K562 (cell line): ENCODE measurements at regions not wholly inside any gene's neighbourhood (a gene's known extent, or its start where the extent isn't known, plus 50 kb on each side); places are given as distances from the start of the nearest gene placed in this dataset.

Experiments used
- BHLHE40 ChIP-seq: IDR thresholded peaks from 2 replicates; pipeline ENCODE4 v1.6.1; 2011; ENCODE audit warnings: low read length, improper control_type of control experiment
- CTBP1 ChIP-seq: fragments of 450-650 bp; IDR thresholded peaks from 2 replicates; pipeline ENCODE4 v1.6.1; 2016; ENCODE audit warnings: borderline replicate concordance
- CTCF ChIP-seq, 3 experiments: IDR thresholded peaks in 2 of 3; conservative IDR thresholded peaks in 1 of 3; 2 replicates each; pipeline ENCODE4 v1.5.1; 2011 to 2012; ENCODE audit warnings: low read length in 3 of 3, mild to moderate bottlenecking in 3 of 3, control low read depth in 2 of 3, improper control_type of control experiment in 1 of 3, inconsistent platforms in 1 of 3, low read depth in 1 of 3, mixed read lengths in 1 of 3, moderate library complexity in 1 of 3; ENCODE audit not compliant: insufficient read depth in 2 of 3
- DPF2 ChIP-seq: fragments of 450-650 bp; IDR thresholded peaks from 2 replicates; pipeline ENCODE4 v1.6.1; 2016
- EP400 ChIP-seq: fragments of 450-650 bp; IDR thresholded peaks from 2 replicates; pipeline ENCODE4 v1.6.1; 2017; ENCODE audit warnings: antibody characterized with exemption, mild to moderate bottlenecking, moderate library complexity
- FOSL1 ChIP-seq: fragments of 200-800 bp; sonication (Bioruptor generic); conservative IDR thresholded peaks from 2 replicates; pipeline ENCODE4 v1.6.1; 2016; ENCODE audit warnings: missing genetic modification characterization, missing compliant biosample characterization
- GABPA ChIP-seq: fragments of 200-800 bp; sonication (Bioruptor generic); conservative IDR thresholded peaks from 2 replicates; pipeline ENCODE4 v1.6.1; 2016; ENCODE audit warnings: low read depth, missing genetic modification characterization, missing compliant biosample characterization
- SP1 ChIP-seq: sonication (generic); formaldehyde crosslinking; IDR thresholded peaks from 2 replicates; pipeline ENCODE4 v1.8.1; 2022; ENCODE audit warnings: mild to moderate bottlenecking, missing genetic modification reagents
- TCF7L2 ChIP-seq: fragments of 150-350 bp; IDR thresholded peaks from 2 replicates; pipeline ENCODE4 v1.6.1; 2016; ENCODE audit warnings: low read depth, mild to moderate bottlenecking, low read length, moderate library complexity
- THAP7 ChIP-seq: fragments of 250-450 bp; sonication (Bioruptor Pico); IDR thresholded peaks from 2 replicates; pipeline ENCODE4 v1.5.0; 2021
- ZNF609 ChIP-seq: sonication (generic); formaldehyde crosslinking; IDR thresholded peaks from 2 replicates; pipeline ENCODE4 v1.8.1; 2023; ENCODE audit warnings: missing genetic modification reagents, mild to moderate bottlenecking, borderline replicate concordance

GRCh38 chr18:77548790-77549420 is 299.3 kb downstream of the GALR1 start:
- no peak for TF ChIP-seq GABPA (tag)
- no peak for TF ChIP-seq CTCF (IDR thresholded peaks at IDR 0.05 in 2 of 3, conservative IDR thresholded peaks at IDR 0.05 in 1 of 3; ENCODE audit: insufficient read depth in 2 of 3, low read depth in 1 of 3, low read length in 3 of 3)
- no peak for TF ChIP-seq BHLHE40
- no peak for TF ChIP-seq DPF2
- TF ChIP-seq SP1 (CRISPR knock-in tag), result no peak
- TF ChIP-seq FOSL1 (tag), result no peak
- no peak for TF ChIP-seq EP400
- TF ChIP-seq ZNF609 (CRISPR knock-in tag), result no peak
- TF ChIP-seq TCF7L2, result no peak
- no peak for TF ChIP-seq THAP7 (CRISPR knock-in tag)
- no peak for TF ChIP-seq CTBP1
